ENCODE measurements at regions not wholly inside any gene's neighbourhood (a gene's known extent, or its start where the extent isn't known, plus 50 kb on each side); places are given as distances from the start of the nearest gene placed in this dataset.
A peak's percentile ranks its signal among the peaks of the same experiment; 100 is the strongest.

DNA sequence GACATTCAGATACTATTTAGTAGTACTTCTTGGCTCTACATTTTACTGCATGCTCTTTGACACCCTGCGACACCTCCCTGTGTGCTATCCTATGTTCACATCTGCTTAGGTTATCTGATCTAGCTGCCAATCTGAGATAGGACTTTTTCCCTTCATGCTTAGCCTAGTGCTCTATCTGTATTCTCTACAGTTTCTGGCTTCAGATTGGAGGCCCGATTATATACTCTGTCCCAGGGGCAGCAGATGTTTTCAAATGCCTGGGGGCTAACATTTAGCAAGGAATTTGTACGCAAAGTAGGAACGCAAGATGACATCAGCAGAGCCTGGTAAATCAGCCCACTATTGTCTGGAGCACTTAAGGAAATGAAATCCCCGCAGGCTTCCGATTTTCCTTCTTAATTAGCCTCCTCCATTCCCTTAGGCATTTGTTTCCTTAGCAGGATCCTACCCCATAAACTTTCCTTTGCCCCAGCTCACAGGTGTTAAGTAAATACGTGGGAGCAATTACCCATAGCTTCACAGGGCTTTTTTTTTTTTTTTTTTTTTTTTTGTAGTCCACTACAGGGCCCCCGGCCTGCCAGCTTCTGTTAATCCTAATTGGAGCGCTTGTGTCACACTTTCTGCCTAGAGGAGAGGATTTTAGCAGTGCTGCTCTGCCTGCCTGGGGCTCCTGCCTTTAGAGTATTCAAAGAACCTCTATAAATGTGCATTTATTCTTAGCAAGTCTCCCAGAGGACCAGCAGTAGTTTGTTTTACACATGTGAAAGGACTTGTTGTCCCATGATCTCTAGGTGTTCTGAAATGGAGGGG lies 61.1 kb upstream of the LPAR1 start:
- no peak for DNase-seq
- H3K4me1 ChIP-seq: peaks cover 0 to 11% (median 0%) of the 10 kb centered on the region in 12 donors
- 48 to 68% (median 56%) methylated on average over 9 of the region's 9 CpGs for WGBS, 4 donors
- ATAC-seq: no peak
- TF ChIP-seq POLR2A (IDR thresholded peaks at IDR 0.05): no peak
- TF ChIP-seq, protein P1, sequence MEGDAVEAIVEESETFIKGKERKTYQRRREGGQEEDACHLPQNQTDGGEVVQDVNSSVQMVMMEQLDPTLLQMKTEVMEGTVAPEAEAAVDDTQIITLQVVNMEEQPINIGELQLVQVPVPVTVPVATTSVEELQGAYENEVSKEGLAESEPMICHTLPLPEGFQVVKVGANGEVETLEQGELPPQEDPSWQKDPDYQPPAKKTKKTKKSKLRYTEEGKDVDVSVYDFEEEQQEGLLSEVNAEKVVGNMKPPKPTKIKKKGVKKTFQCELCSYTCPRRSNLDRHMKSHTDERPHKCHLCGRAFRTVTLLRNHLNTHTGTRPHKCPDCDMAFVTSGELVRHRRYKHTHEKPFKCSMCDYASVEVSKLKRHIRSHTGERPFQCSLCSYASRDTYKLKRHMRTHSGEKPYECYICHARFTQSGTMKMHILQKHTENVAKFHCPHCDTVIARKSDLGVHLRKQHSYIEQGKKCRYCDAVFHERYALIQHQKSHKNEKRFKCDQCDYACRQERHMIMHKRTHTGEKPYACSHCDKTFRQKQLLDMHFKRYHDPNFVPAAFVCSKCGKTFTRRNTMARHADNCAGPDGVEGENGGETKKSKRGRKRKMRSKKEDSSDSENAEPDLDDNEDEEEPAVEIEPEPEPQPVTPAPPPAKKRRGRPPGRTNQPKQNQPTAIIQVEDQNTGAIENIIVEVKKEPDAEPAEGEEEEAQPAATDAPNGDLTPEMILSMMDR (IDR thresholded peaks at IDR 0.05): no peak
- intact Hi-C loops (cut with DNase I): no loop called here
- no peak overlapping the region for H3K4me3 ChIP-seq
- no peaks in the 10 kb centered on the region for H3K27me3 ChIP-seq
- no peak overlapping the region for H3K27ac ChIP-seq
- no peaks in the 10 kb centered on the region for H3K9me3 ChIP-seq
- no peaks in the 10 kb centered on the region for H3K36me3 ChIP-seq

DNA sequence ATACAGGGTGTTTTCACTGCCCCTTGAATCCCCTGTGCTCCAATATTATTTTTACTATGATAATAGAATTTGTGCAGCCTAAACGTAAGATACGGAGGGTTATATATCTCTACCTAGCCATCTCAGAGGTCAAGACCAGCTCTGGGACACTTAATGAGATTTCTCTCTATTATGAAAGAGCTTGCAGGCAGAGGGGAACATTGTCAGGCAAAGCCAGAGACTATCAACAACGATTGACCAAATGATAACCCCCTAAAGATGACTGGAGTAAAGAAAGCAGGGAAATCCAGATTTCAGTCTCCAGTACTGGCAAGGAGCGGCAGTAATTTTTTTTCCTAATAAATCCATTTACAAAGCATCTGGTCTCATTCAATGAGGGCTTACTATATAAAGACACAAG lies 59.8 kb upstream of the LPAR1 start:
- intact Hi-C loops (cut with DNase I): no loop called here
- TF ChIP-seq, protein P1 (IDR thresholded peaks at IDR 0.05): no peak
- TF ChIP-seq POLR2A (IDR thresholded peaks at IDR 0.05): no peak

DNA sequence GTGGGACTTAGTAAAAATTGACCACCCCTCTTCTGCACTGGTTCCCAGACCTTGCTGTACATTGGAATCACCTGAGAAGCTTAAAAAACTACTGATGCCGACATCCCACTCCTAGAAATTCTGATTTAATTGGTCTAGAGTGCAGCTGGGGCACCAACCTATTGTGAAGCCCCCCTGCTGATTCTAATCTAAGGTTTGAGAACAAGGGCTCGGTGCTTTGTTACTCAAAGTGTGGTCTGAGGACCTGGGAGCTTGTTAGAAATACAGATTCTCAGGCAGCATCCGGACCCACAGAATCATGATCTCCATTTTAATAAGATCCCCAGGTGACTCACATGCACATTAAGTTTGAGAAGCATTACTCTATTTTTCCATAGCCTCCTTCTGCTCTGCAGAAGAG lies 57.8 kb upstream of the LPAR1 start:
- no peak for TF ChIP-seq POLR2A (IDR thresholded peaks at IDR 0.05)
- TF ChIP-seq, protein P1 (IDR thresholded peaks at IDR 0.05): no peak
- ATAC-seq: no peak
- Histone ChIP-seq H3K4me1 (peaks cover 0 to 11% (median 0%) of the 10 kb centered on the region in 12 donors), H3K27me3 (no peaks in the 10 kb centered on the region), H3K9me3 (no peaks in the 10 kb centered on the region), H3K27ac (no peak overlapping the region), H3K36me3 (no peaks in the 10 kb centered on the region), H3K4me3 (no peak overlapping the region)
- 81 to 90% (median 82%) methylated on average over 3 of the region's 3 CpGs for WGBS, 4 donors
- intact Hi-C loops (cut with DNase I): no loop called here
- no peak for DNase-seq

More for the DNA sequence above, 59.8 kb upstream of the LPAR1 start:
- Histone ChIP-seq H3K27ac (no peak overlapping the region), H3K36me3 (no peaks in the 10 kb centered on the region), H3K9me3 (no peaks in the 10 kb centered on the region), H3K27me3 (no peaks in the 10 kb centered on the region), H3K4me1 (peaks cover 0 to 11% (median 0%) of the 10 kb centered on the region in 12 donors), H3K4me3 (no peak overlapping the region)
- ATAC-seq (no peak), DNase-seq (no peak)
- WGBS, 4 donors: 75 to 83% (median 80%) methylated on average over 4 of the region's 4 CpGs

DNA sequence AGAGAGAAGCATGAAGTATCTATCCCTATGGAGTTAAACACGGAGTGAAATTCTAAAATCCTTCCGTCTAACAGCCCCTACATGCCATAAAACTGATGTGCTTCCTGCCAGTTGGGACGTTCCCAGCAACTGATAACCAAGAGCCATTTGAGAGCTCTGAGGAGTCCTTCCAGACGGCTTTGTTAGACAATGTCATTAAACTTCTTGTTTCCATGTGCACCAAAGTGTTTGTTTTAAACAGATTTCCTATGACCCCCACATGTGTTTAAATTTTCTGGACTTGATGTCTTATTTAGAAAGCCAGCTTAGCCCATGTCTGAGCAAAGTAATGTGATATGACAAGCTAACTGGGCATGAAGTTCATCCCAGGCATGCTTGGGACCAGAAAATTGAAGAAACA lies 57.2 kb upstream of the LPAR1 start:
- no peaks in the 10 kb centered on the region for H3K36me3 ChIP-seq
- H3K4me3 ChIP-seq: no peak overlapping the region
- peak overlapping the region in 3 of 12 donors; percentile 50 to 65 (median 50) for H3K27ac ChIP-seq
- TF ChIP-seq, protein P1 (IDR thresholded peaks at IDR 0.05): no peak
- no peak for TF ChIP-seq POLR2A (IDR thresholded peaks at IDR 0.05)
- WGBS, 4 donors: 16 to 34% (median 20%) methylated on average over 4 of the region's 4 CpGs
- intact Hi-C loops (cut with DNase I): no loop called here
- no peaks in the 10 kb centered on the region for H3K27me3 ChIP-seq
- no peaks in the 10 kb centered on the region for H3K9me3 ChIP-seq
- peak in 1 of 4 donors; percentile 26 for ATAC-seq
- no peak for DNase-seq
- H3K4me1 ChIP-seq: peaks cover 0 to 11% (median 0%) of the 10 kb centered on the region in 12 donors
